Kidney (tissue), 13 donors: ENCODE measurements at regions not wholly inside any gene's neighbourhood (a gene's known extent, or its start where the extent isn't known, plus 50 kb on each side); places are given as distances from the start of the nearest gene placed in this dataset.

ENCODE experiments used
- DNase-seq, 5 donors: peaks; one replicate each; pipeline ENCODE4 v3.0.0-alpha.2; 2013 to 2020
- FAIRE-seq: peaks from 2 replicates; lab custom pipeline; 2012; peaks lifted over from hg19 to GRCh38; lab: Jason Lieb, UNC
- H3K27ac ChIP-seq, 2 donors: one replicate each; pipeline ENCODE4 v1.7.0; 2013; ENCODE audit warnings: low read depth in 2 of 2, low read length in 2 of 2, inconsistent platforms in 1 of 2
- H3K27me3 ChIP-seq: one replicate; pipeline ENCODE4 v1.7.1; 2013; ENCODE audit warnings: low read length, inconsistent platforms; ENCODE audit not compliant: control insufficient read depth, insufficient read depth
- H3K36me3 ChIP-seq, 3 donors: one replicate each; pipeline versions ENCODE4 v1.7.0 to v1.7.1; 2013; ENCODE audit warnings: low read length in 3 of 3, control low read depth in 1 of 3, inconsistent platforms in 1 of 3; ENCODE audit not compliant: insufficient read depth in 3 of 3, control insufficient read depth in 2 of 3
- H3K4me1 ChIP-seq, 3 donors: one replicate each; pipeline versions ENCODE4 v1.7.0 to v1.7.1; 2013; ENCODE audit warnings: low read length in 3 of 3, inconsistent platforms in 1 of 3, low read depth in 1 of 3; ENCODE audit not compliant: control insufficient read depth in 2 of 3, insufficient read depth in 2 of 3
- H3K4me3 ChIP-seq, 3 donors: one replicate each; pipeline versions ENCODE4 v1.7.0 to v1.8.1; 2013; ENCODE audit warnings: low read length in 3 of 3, control low read depth in 1 of 3, inconsistent platforms in 1 of 3
- H3K9ac ChIP-seq, 3 donors: one replicate each; pipeline versions ENCODE4 v1.7.0 to v1.7.1; 2013; ENCODE audit warnings: low read length in 3 of 3, control low read depth in 1 of 3, inconsistent platforms in 1 of 3
- H3K9me3 ChIP-seq, 3 donors: one replicate each; pipeline versions ENCODE4 v1.7.0 to v1.7.1; 2013; ENCODE audit warnings: low read length in 3 of 3, control low read depth in 1 of 3, inconsistent platforms in 1 of 3; ENCODE audit not compliant: control insufficient read depth in 2 of 3, insufficient read depth in 1 of 3
- intact Hi-C: fragments of 100-400 bp; cut with DNase I; formaldehyde crosslinking; loops from one replicate; pipeline ENCODE4 v1.11.1; 2022
- TF ChIP-seq, protein P1 (sequence below): IDR thresholded peaks from 3 replicates; pipeline ENCODE4 v1.5.1; 2012; ENCODE audit warnings: mild to moderate bottlenecking, moderate library complexity, borderline replicate concordance; ENCODE audit not compliant: insufficient read depth; ENCODE audit errors: extremely low read depth
- donor health status: control.
- donor health status: control.
- donor health status: control.
- donor health status: control.
- donor health status: control.
- donor health status: DM: yes; HTN: yes; CAD: no.
- donor health status: Normal renal cell carcinoma (clear cell type).

DNA sequence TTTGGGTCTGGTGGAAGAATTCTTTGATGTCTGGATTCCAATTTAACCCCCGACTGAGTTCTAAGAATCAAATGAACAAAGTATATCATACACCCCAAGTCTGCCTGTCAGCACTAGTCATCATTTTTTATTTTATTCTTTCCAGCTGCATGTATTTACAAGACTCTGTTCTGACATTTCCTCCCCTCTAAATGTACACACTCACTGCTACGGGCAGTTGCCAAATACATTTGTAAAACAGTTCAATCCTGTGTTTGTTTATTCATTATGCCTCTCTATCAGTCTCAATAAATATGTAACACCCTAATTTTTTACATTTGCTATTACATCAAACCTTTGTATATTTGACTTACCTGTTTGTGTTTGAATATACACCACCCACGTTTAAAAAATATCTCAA is 422.3 kb upstream of the PSMD7 start:
- Histone ChIP-seq H3K27me3 (no peaks in the 10 kb centered on the region), H3K36me3 (no peaks in the 10 kb centered on the region), H3K4me3 (no peak overlapping the region), H3K9me3 (no peaks in the 10 kb centered on the region), H3K9ac (no peak overlapping the region), H3K27ac (no peak overlapping the region), H3K4me1 (no peaks in the 10 kb centered on the region)
- intact Hi-C loops: no loop called here
- TF ChIP-seq, protein P1, sequence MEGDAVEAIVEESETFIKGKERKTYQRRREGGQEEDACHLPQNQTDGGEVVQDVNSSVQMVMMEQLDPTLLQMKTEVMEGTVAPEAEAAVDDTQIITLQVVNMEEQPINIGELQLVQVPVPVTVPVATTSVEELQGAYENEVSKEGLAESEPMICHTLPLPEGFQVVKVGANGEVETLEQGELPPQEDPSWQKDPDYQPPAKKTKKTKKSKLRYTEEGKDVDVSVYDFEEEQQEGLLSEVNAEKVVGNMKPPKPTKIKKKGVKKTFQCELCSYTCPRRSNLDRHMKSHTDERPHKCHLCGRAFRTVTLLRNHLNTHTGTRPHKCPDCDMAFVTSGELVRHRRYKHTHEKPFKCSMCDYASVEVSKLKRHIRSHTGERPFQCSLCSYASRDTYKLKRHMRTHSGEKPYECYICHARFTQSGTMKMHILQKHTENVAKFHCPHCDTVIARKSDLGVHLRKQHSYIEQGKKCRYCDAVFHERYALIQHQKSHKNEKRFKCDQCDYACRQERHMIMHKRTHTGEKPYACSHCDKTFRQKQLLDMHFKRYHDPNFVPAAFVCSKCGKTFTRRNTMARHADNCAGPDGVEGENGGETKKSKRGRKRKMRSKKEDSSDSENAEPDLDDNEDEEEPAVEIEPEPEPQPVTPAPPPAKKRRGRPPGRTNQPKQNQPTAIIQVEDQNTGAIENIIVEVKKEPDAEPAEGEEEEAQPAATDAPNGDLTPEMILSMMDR: no peak
- FAIRE-seq (no peak), DNase-seq (no peak)

DNA sequence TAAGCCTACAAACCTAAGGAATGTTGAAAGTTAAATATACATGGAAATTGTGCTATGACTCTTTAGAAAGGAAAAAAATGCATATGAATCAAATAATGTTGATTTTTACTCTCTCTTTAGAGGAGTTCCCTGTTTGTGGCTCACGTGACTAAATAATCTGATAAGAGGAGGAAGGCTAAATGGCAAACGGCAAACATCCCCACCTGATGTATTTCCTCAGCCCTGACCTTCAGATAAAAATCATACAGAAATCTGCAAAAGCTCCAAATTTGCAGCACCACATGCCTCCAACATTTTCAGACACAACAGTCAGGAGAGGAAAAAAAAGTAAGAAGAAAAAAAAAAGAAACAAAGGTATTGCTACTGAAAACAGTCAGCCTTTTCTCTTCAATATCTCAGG is 423.0 kb upstream of the PSMD7 start:
- H3K36me3 ChIP-seq: no peaks in the 10 kb centered on the region
- no peak for DNase-seq
- H3K27me3 ChIP-seq: no peaks in the 10 kb centered on the region
- TF ChIP-seq, protein P1: no peak
- no peak overlapping the region for H3K9ac ChIP-seq
- no peak for FAIRE-seq
- H3K27ac ChIP-seq: no peak overlapping the region
- no peaks in the 10 kb centered on the region for H3K9me3 ChIP-seq
- no peaks in the 10 kb centered on the region for H3K4me1 ChIP-seq
- no peak overlapping the region for H3K4me3 ChIP-seq
- intact Hi-C loops: no loop called here

DNA sequence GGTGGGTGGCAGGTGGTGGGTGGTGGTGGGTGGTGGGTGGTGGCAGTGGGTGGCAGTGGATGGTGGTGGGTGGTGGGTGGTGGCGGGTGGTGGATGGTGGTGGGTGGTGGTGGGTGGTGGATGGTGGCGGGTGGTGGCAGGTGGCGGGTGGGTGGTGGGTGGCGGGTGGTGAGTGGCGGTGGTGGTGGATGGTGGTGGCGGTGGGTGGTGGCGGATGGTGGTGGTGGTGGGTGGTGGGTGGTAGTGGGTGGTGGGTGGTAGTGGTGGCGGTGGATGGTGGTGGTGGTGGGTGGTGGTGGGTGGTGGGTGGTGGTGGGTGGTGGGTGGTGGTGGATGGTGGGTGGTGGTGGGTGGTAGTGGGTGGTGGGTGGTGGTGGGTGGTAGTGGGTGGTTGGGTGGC is 423.8 kb upstream of the PSMD7 start:
- no peak for FAIRE-seq
- intact Hi-C loops: no loop called here
- no peak overlapping the region for H3K4me3 ChIP-seq

More for the DNA sequence above, 423.8 kb upstream of the PSMD7 start:
- H3K36me3 ChIP-seq: no peaks in the 10 kb centered on the region
- DNase-seq: no peak
- no peaks in the 10 kb centered on the region for H3K27me3 ChIP-seq
- H3K9me3 ChIP-seq: no peaks in the 10 kb centered on the region
- no peak overlapping the region for H3K27ac ChIP-seq
- TF ChIP-seq, protein P1: no peak
- H3K4me1 ChIP-seq: no peaks in the 10 kb centered on the region
- no peak overlapping the region for H3K9ac ChIP-seq
